ENCODE measurements at regions not wholly inside any gene's neighbourhood (a gene's known extent, or its start where the extent isn't known, plus 50 kb on each side); places are given as distances from the start of the nearest gene placed in this dataset.
"Not testable (repeated sequence)": the region's sequence is repeated elsewhere in the genome, so short reads cannot be mapped to it uniquely, and the experiment has no call there.

GRCh38 chr10:52539463-52539862 is 225.4 kb downstream of the DKK1 start:
- no peak for DNase-seq (ENCODE audit: low read depth in 2 of 2)

GRCh38 chr10:52540479-52540984 is 226.5 kb downstream of the DKK1 start:
- DNase-seq (ENCODE audit: low read depth in 2 of 2): no peak

- DNase-seq (ENCODE audit: low read depth in 2 of 2): peak in 1 of 2 experiments; percentile 42
These were observed 227.0 kb downstream of the DKK1 start for GRCh38 chr10:52541006-52541473.

- no peak for DNase-seq (ENCODE audit: low read depth in 2 of 2)
These were observed 228.8 kb downstream of the DKK1 start for GRCh38 chr10:52542906-52543305.

- DNase-seq (ENCODE audit: low read depth in 2 of 2): no peak
These were observed 221.5 kb downstream of the MBL2 start for GRCh38 chr10:52551046-52551445.

- no peak for DNase-seq (ENCODE audit: low read depth in 2 of 2)
These were observed 214.5 kb downstream of the MBL2 start for GRCh38 chr10:52558090-52558489.

- DNase-seq (ENCODE audit: low read depth in 2 of 2): no peak
These were observed 211.3 kb downstream of the MBL2 start for GRCh38 chr10:52561322-52561721.

GRCh38 chr10:52563360-52563759 is 209.2 kb downstream of the MBL2 start:
- DNase-seq (ENCODE audit: low read depth in 2 of 2): no peak

- DNase-seq (ENCODE audit: low read depth in 2 of 2): peak; percentile 21 to 24
These were observed 205.9 kb downstream of the MBL2 start for GRCh38 chr10:52566471-52567246.

GRCh38 chr10:52567247-52567580 is 205.4 kb downstream of the MBL2 start:
- DNase-seq (ENCODE audit: low read depth in 2 of 2): no peak

- no peak for DNase-seq (ENCODE audit: low read depth in 2 of 2)
These were observed 204.3 kb downstream of the MBL2 start for GRCh38 chr10:52568309-52568708.

- DNase-seq (ENCODE audit: low read depth in 2 of 2): no peak
These were observed 202.1 kb downstream of the MBL2 start for GRCh38 chr10:52570490-52570889.

- peak in 1 of 2 experiments; percentile 19 for DNase-seq (ENCODE audit: low read depth in 2 of 2)
These were observed 201.6 kb downstream of the MBL2 start for GRCh38 chr10:52571018-52571417.

- no peak for DNase-seq (ENCODE audit: low read depth in 2 of 2)
These were observed 200.9 kb downstream of the MBL2 start for GRCh38 chr10:52571516-52572182.

- DNase-seq (ENCODE audit: low read depth in 2 of 2): no peak
These were observed 199.2 kb downstream of the MBL2 start for GRCh38 chr10:52573347-52573746.

GRCh38 chr10:52574697-52575096 is 197.9 kb downstream of the MBL2 start:
- DNase-seq (ENCODE audit: low read depth in 2 of 2): peak in 1 of 2 experiments; percentile 46

GRCh38 chr10:52577047-52577446 is 195.5 kb downstream of the MBL2 start:
- DNase-seq (ENCODE audit: low read depth in 2 of 2): no peak

GRCh38 chr10:52578871-52579405 is 193.6 kb downstream of the MBL2 start:
- DNase-seq (ENCODE audit: low read depth in 2 of 2): no peak

- DNase-seq (ENCODE audit: low read depth in 2 of 2): not testable (repeated sequence)
These were observed 190.9 kb downstream of the MBL2 start for GRCh38 chr10:52581636-52582035.

- DNase-seq (ENCODE audit: low read depth in 2 of 2): no peak
These were observed 189.2 kb downstream of the MBL2 start for GRCh38 chr10:52583336-52583735.

GRCh38 chr10:52586710-52587109 is 185.9 kb downstream of the MBL2 start:
- DNase-seq (ENCODE audit: low read depth in 2 of 2): no peak

GRCh38 chr10:52597189-52597863 is 175.3 kb downstream of the MBL2 start:
- DNase-seq (ENCODE audit: low read depth in 2 of 2): no peak
